NT2/D1 (cell line): ENCODE measurements at regions not wholly inside any gene's neighbourhood (a gene's known extent, or its start where the extent isn't known, plus 50 kb on each side); places are given as distances from the start of the nearest gene placed in this dataset.

Experiments used
- DNase-seq: peaks from one replicate; pipeline ENCODE4 v3.0.0-alpha.2; 2011; ENCODE audit warnings: low read depth, low spot score
- H3K27me3 ChIP-seq: 2 replicates; pipeline ENCODE4 v1.6.0; 2011; ENCODE audit warnings: mild to moderate bottlenecking; ENCODE audit not compliant: insufficient read length, insufficient read depth
- H3K36me3 ChIP-seq: 2 replicates; pipeline ENCODE4 v1.6.1; 2011; ENCODE audit warnings: mild to moderate bottlenecking, low read length, mixed read lengths; ENCODE audit not compliant: insufficient read depth, insufficient read length
- H3K4me1 ChIP-seq: 2 replicates; pipeline ENCODE4 v1.5.1; 2011; ENCODE audit not compliant: insufficient read depth, insufficient read length
- H3K4me3 ChIP-seq: 2 replicates; pipeline ENCODE4 v1.5.1; 2011; ENCODE audit warnings: low read depth; ENCODE audit not compliant: insufficient read length
- H3K9ac ChIP-seq: 2 replicates; pipeline ENCODE4 v1.6.0; 2011; ENCODE audit warnings: low read depth; ENCODE audit not compliant: insufficient read length
- H3K9me3 ChIP-seq: 2 replicates; pipeline ENCODE4 v1.5.1; 2011; ENCODE audit warnings: mild to moderate bottlenecking, low read length; ENCODE audit not compliant: insufficient read depth
- SUZ12 ChIP-seq: IDR thresholded peaks from 2 replicates; pipeline ENCODE4 v1.6.1; 2011; ENCODE audit not compliant: insufficient read length, insufficient read depth; ENCODE audit errors: extremely low read depth
- YY1 ChIP-seq: IDR thresholded peaks from 2 replicates; pipeline ENCODE4 v1.6.1; 2011; ENCODE audit not compliant: insufficient read length, insufficient read depth
- ZNF274 ChIP-seq: IDR thresholded peaks from 2 replicates; pipeline ENCODE4 v1.6.1; 2011; ENCODE audit warnings: mild to moderate bottlenecking, low read depth, low read length

- H3K9ac ChIP-seq = no peak overlapping the region
These were observed 395.1 kb downstream of the MN1 start for GRCh38 chr22:27406389-27406861.

GRCh38 chr22:27407369-27407985 is 394.1 kb downstream of the MN1 start:
- H3K27me3 ChIP-seq = no peaks in the 10 kb centered on the region
- H3K4me3 ChIP-seq = no peak overlapping the region
- no peaks in the 10 kb centered on the region for H3K36me3 ChIP-seq
- H3K4me1 ChIP-seq = peaks cover 8% of the 10 kb centered on the region
- DNase-seq = no peak
- H3K9ac ChIP-seq = no peak overlapping the region
- H3K9me3 ChIP-seq = no peaks in the 10 kb centered on the region
- TF ChIP-seq ZNF274 (no peak), SUZ12 (no peak), YY1 (no peak)

More at GRCh38 chr22:27406389-27406861, 395.1 kb downstream of the MN1 start:
- no peak for DNase-seq
- H3K4me1 ChIP-seq = peaks cover 8% of the 10 kb centered on the region
- TF ChIP-seq YY1 (no peak), SUZ12 (no peak), ZNF274 (no peak)
- no peak overlapping the region for H3K4me3 ChIP-seq
- no peaks in the 10 kb centered on the region for H3K9me3 ChIP-seq
- H3K27me3 ChIP-seq = no peaks in the 10 kb centered on the region
- no peaks in the 10 kb centered on the region for H3K36me3 ChIP-seq

- Histone ChIP-seq H3K9ac (no peak overlapping the region), H3K4me1 (peaks cover 8% of the 10 kb centered on the region), H3K9me3 (no peaks in the 10 kb centered on the region), H3K27me3 (no peaks in the 10 kb centered on the region), H3K4me3 (no peak overlapping the region), H3K36me3 (no peaks in the 10 kb centered on the region)
- TF ChIP-seq YY1 (no peak), ZNF274 (no peak), SUZ12 (no peak)
- DNase-seq = no peak
These were observed 393.5 kb downstream of the MN1 start for GRCh38 chr22:27408068-27408467.

- no peak for DNase-seq
- Histone ChIP-seq H3K4me1 (peaks cover 8% of the 10 kb centered on the region), H3K9ac (no peak overlapping the region), H3K36me3 (no peaks in the 10 kb centered on the region), H3K4me3 (no peak overlapping the region), H3K9me3 (no peaks in the 10 kb centered on the region), H3K27me3 (no peaks in the 10 kb centered on the region)
- no peak for TF ChIP-seq YY1
- TF ChIP-seq ZNF274 = no peak
- TF ChIP-seq SUZ12 = no peak
These were observed 392.3 kb downstream of the MN1 start for GRCh38 chr22:27409299-27409698.

- H3K9ac ChIP-seq = no peak overlapping the region
- H3K27me3 ChIP-seq = no peaks in the 10 kb centered on the region
- DNase-seq = no peak
- TF ChIP-seq ZNF274 (no peak), SUZ12 (no peak), YY1 (no peak)
- peaks cover 10% of the 10 kb centered on the region for H3K4me1 ChIP-seq
- H3K4me3 ChIP-seq = no peak overlapping the region
- no peaks in the 10 kb centered on the region for H3K36me3 ChIP-seq
- H3K9me3 ChIP-seq = no peaks in the 10 kb centered on the region
These were observed 388.6 kb downstream of the MN1 start for GRCh38 chr22:27412866-27413445.

DNA sequence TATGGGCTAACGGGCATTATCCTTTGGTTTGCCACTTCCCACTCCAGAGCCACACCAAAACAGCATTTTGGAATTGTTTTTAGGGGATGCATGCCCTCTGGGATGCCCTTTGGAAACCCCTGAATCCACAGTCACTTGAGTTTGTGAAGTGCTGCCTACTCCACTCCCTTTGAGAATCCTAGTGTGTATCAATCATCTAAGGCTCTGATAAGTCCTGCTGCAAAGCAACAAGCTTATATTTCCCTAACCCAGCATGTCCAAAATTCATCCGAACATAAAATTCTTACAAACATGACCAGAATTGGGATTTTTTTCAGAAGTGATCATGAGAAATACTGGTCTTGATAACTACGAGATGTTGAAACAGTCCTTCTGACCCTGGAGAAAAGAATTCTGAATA is 387.9 kb downstream of the MN1 start:
- no peak for DNase-seq
- TF ChIP-seq YY1 (no peak), ZNF274 (no peak), SUZ12 (no peak)
- no peak overlapping the region for H3K9ac ChIP-seq
- peaks cover 10% of the 10 kb centered on the region for H3K4me1 ChIP-seq
- H3K9me3 ChIP-seq = no peaks in the 10 kb centered on the region
- no peaks in the 10 kb centered on the region for H3K27me3 ChIP-seq
- no peaks in the 10 kb centered on the region for H3K36me3 ChIP-seq
- H3K4me3 ChIP-seq = no peak overlapping the region

- H3K27me3 ChIP-seq = no peaks in the 10 kb centered on the region
- H3K4me1 ChIP-seq = peaks cover 7% of the 10 kb centered on the region
- no peaks in the 10 kb centered on the region for H3K36me3 ChIP-seq
- no peak overlapping the region for H3K4me3 ChIP-seq
- DNase-seq = peak; percentile 66
- H3K9ac ChIP-seq = peak overlapping the region; percentile 10
- TF ChIP-seq YY1 (no peak), SUZ12 (no peak), ZNF274 (no peak)
- H3K9me3 ChIP-seq = no peaks in the 10 kb centered on the region
These were observed 384.8 kb downstream of the MN1 start for GRCh38 chr22:27416511-27417420.

DNA sequence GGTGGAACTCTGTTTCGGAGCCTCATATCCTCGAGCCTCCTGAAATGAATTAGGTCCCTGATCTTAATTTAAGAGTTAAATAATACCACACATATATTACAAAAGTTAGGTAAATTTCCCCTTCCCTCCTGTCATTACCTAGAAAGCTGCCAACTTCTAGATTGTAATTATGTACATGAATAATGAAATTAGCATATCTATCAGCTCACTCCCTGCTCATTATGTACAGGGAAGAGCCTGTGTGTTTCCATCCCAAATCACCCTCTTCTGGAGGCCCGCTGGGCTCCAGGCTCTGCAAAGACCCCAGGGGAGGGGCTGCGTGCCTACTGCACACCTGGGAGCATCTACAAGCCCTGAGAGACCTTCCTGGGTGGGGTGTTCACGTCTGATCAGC is 384.1 kb downstream of the MN1 start:
- H3K36me3 ChIP-seq = no peaks in the 10 kb centered on the region
- no peak overlapping the region for H3K4me3 ChIP-seq
- no peak for TF ChIP-seq SUZ12
- no peak for TF ChIP-seq YY1
- TF ChIP-seq ZNF274 = no peak
- no peak for DNase-seq
- no peaks in the 10 kb centered on the region for H3K27me3 ChIP-seq
- no peak overlapping the region for H3K9ac ChIP-seq
- peaks cover 7% of the 10 kb centered on the region for H3K4me1 ChIP-seq
- H3K9me3 ChIP-seq = no peaks in the 10 kb centered on the region
